ENCODE measurements at regions not wholly inside any gene's neighbourhood (a gene's known extent, or its start where the extent isn't known, plus 50 kb on each side); places are given as distances from the start of the nearest gene placed in this dataset.

- TF ChIP-seq EZH2 (IDR thresholded peaks at IDR 0.05) = no peak
- no peak for TF ChIP-seq POLR2AphosphoS5 (IDR thresholded peaks at IDR 0.05; ENCODE audit: borderline replicate concordance, low read depth, low read length)
Measured at GRCh38 chr10:109183366-109183765, 739.9 kb downstream of the XPNPEP1 start.

All from SK-N-MC (cell line).